Keratinocyte (primary cell): ENCODE measurements at regions not wholly inside any gene's neighbourhood (a gene's known extent, or its start where the extent isn't known, plus 50 kb on each side); places are given as distances from the start of the nearest gene placed in this dataset.

Experiments used
- DNase-seq: peaks from one replicate; pipeline ENCODE4 v3.0.0-alpha.2; 2011; ENCODE audit warnings: low read depth, missing footprints, low spot score
- FAIRE-seq: peaks from 2 replicates; lab custom pipeline; 2011; peaks lifted over from hg19 to GRCh38; lab: Jason Lieb, UNC
- H2AFZ ChIP-seq: 2 replicates; pipeline ENCODE4 v1.6.0; 2012; ENCODE audit warnings: low read length, control low read depth, inconsistent platforms; ENCODE audit not compliant: control insufficient read depth
- H3K27ac ChIP-seq: 2 replicates; pipeline ENCODE4 v1.5.1; 2011; ENCODE audit warnings: low read length; ENCODE audit not compliant: control insufficient read depth, insufficient read depth
- H3K27me3 ChIP-seq: 3 replicates; pipeline ENCODE4 v1.6.0; 2011; ENCODE audit warnings: low read length; ENCODE audit not compliant: control insufficient read depth, insufficient read depth; ENCODE audit errors: extremely low read depth
- H3K36me3 ChIP-seq, 2 experiments: 2 replicates in 1 of 2; 3 replicates in 1 of 2; pipeline ENCODE4 v1.5.1; 2011; ENCODE audit warnings: low read length in 2 of 2, mild to moderate bottlenecking in 1 of 2; ENCODE audit not compliant: control insufficient read depth in 2 of 2, insufficient read depth in 2 of 2; ENCODE audit errors: extremely low read depth in 1 of 2
- H3K4me1 ChIP-seq: 3 replicates; pipeline ENCODE4 v1.5.1; 2011; ENCODE audit warnings: low read length; ENCODE audit not compliant: control insufficient read depth, insufficient read depth; ENCODE audit errors: extremely low read depth
- H3K4me2 ChIP-seq: 3 replicates; pipeline ENCODE4 v1.6.0; 2011; ENCODE audit warnings: low read depth, low read length; ENCODE audit not compliant: control insufficient read depth, insufficient read depth; ENCODE audit errors: extremely low read depth
- H3K4me3 ChIP-seq, 3 experiments: fragments of 200-600 bp in 1 of 3; sonication (generic) in 1 of 3; 2 replicates in 2 of 3; 3 replicates in 1 of 3; pipeline ENCODE4 v1.5.1; 2011 to 2016; ENCODE audit warnings: low read length in 3 of 3, mild to moderate bottlenecking in 3 of 3, control low read depth in 2 of 3, inconsistent platforms in 1 of 3, low read depth in 1 of 3, mixed read lengths in 1 of 3, mixed run types in 1 of 3, moderate library complexity in 1 of 3; ENCODE audit not compliant: control insufficient read depth in 2 of 3, insufficient read depth in 2 of 3; ENCODE audit errors: extremely low read depth in 1 of 3
- H3K79me2 ChIP-seq: 2 replicates; pipeline ENCODE4 v1.6.0; 2012; ENCODE audit warnings: low read length; ENCODE audit not compliant: control insufficient read depth, insufficient read depth
- H3K9ac ChIP-seq: 3 replicates; pipeline ENCODE4 v1.6.0; 2011; ENCODE audit warnings: low read length; ENCODE audit not compliant: control insufficient read depth, insufficient read depth; ENCODE audit errors: extremely low read depth
- H3K9me1 ChIP-seq: 3 replicates; pipeline ENCODE4 v1.6.0; 2011; ENCODE audit warnings: low read length; ENCODE audit not compliant: control insufficient read depth, insufficient read depth; ENCODE audit errors: extremely low read depth
- H3K9me3 ChIP-seq: 2 replicates; pipeline ENCODE4 v1.5.1; 2012; ENCODE audit warnings: low read depth, low read length; ENCODE audit not compliant: control insufficient read depth
- H4K20me1 ChIP-seq: 3 replicates; pipeline ENCODE4 v1.6.0; 2011; ENCODE audit warnings: low read length; ENCODE audit not compliant: control insufficient read depth, insufficient read depth; ENCODE audit errors: extremely low read depth
- CTCF ChIP-seq, 3 experiments: IDR thresholded peaks in 1 of 3; conservative IDR thresholded peaks in 1 of 3; optimal IDR thresholded peaks in 1 of 3; 2 replicates in 2 of 3; 3 replicates in 1 of 3; pipeline versions ENCODE3 to v1.5.1; 2011; ENCODE audit warnings: low read length in 3 of 3, mild to moderate bottlenecking in 3 of 3, moderate library complexity in 2 of 3, control low read depth in 1 of 3, inconsistent platforms in 1 of 3; ENCODE audit not compliant: insufficient read depth in 2 of 3; ENCODE audit errors: extremely low read depth in 1 of 3
- EZH2 ChIP-seq: IDR thresholded peaks from one replicate; pipeline ENCODE4 v1.6.1; 2012; ENCODE audit warnings: inconsistent platforms, mild to moderate bottlenecking, low read length, moderate library complexity
- dilution Hi-C: fragments of 300-500 bp; cut with MboI; formaldehyde crosslinking; loops from one replicate; pipeline ENCODE4 v1.7.0; 2020; ENCODE audit warnings: low sequenced_read_pairs; ENCODE audit not compliant: extremely low pct_ligation_motif_present

DNA sequence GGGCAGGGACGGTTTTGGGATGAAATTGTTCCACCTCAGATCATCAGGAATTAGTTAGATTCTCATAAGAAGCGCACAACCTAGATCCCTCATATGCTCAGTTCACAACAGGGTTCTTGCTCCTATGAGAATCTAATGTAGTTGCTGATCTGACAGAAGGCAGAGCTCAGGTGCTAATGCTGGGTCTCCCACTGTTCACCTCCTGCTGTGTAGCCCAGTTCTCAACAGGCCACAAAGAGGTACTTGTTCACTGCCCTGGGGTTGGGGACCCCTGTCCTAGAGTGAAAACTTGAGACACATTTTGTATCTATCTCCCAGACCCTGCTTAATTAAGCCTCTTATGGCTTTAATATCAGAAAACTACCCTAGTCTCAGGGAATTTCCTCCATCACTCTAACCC is 966.0 kb downstream of the PCDH17 start:
- dilution Hi-C loops, result no loop called here
- H3K9me3 ChIP-seq, result no peaks in the 10 kb centered on the region
- no peak overlapping the region for H3K9ac ChIP-seq
- TF ChIP-seq EZH2, result no peak
- no peak for TF ChIP-seq CTCF (optimal IDR thresholded peaks at IDR 0.05 in 1 of 3, IDR thresholded peaks at IDR 0.05 in 1 of 3, conservative IDR thresholded peaks at IDR 0.05 in 1 of 3; ENCODE audit: extremely low read depth in 1 of 3, insufficient read depth in 2 of 3, low read length in 3 of 3)
- no peaks in the 10 kb centered on the region for H3K9me1 ChIP-seq
- FAIRE-seq (no peak), DNase-seq (no peak)
- no peaks in the 10 kb centered on the region for H3K4me1 ChIP-seq
- H3K27me3 ChIP-seq, result no peaks in the 10 kb centered on the region
- H3K36me3 ChIP-seq, result no peaks in the 10 kb centered on the region
- no peaks in the 10 kb centered on the region for H3K79me2 ChIP-seq
- no peak overlapping the region for H3K4me3 ChIP-seq
- H4K20me1 ChIP-seq, result no peaks in the 10 kb centered on the region
- H2AFZ ChIP-seq, result no peak overlapping the region
- no peak overlapping the region for H3K27ac ChIP-seq
- H3K4me2 ChIP-seq, result no peak overlapping the region

GRCh38 chr13:58598241-58598640 is 966.7 kb downstream of the PCDH17 start:
- Histone ChIP-seq H3K36me3 (no peaks in the 10 kb centered on the region), H3K4me3 (no peak overlapping the region), H3K4me2 (no peak overlapping the region), H3K79me2 (no peaks in the 10 kb centered on the region), H3K27ac (no peak overlapping the region), H3K27me3 (no peaks in the 10 kb centered on the region), H3K9me3 (no peaks in the 10 kb centered on the region), H3K9me1 (no peaks in the 10 kb centered on the region), H4K20me1 (no peaks in the 10 kb centered on the region), H2AFZ (no peak overlapping the region), H3K9ac (no peak overlapping the region), H3K4me1 (no peaks in the 10 kb centered on the region)
- dilution Hi-C loops, result no loop called here
- TF ChIP-seq CTCF (optimal IDR thresholded peaks at IDR 0.05 in 1 of 3, IDR thresholded peaks at IDR 0.05 in 1 of 3, conservative IDR thresholded peaks at IDR 0.05 in 1 of 3; ENCODE audit: extremely low read depth in 1 of 3, insufficient read depth in 2 of 3, low read length in 3 of 3) (no peak), EZH2 (no peak)
- FAIRE-seq, result no peak
- no peak for DNase-seq
